Liver (tissue), 8 donors: ENCODE measurements at regions not wholly inside any gene's neighbourhood (a gene's known extent, or its start where the extent isn't known, plus 50 kb on each side); places are given as distances from the start of the nearest gene placed in this dataset.

ENCODE experiments used
- DNase-seq: peaks from one replicate; pipeline ENCODE4 v3.0.0-alpha.2; 2017; ENCODE audit warnings: low spot score
- H3K27ac ChIP-seq, 2 donors: one replicate each; pipeline ENCODE4 v1.7.0; 2013; ENCODE audit warnings: inconsistent platforms in 2 of 2, low read length in 2 of 2, control low read depth in 1 of 2, low read depth in 1 of 2, mild to moderate bottlenecking in 1 of 2
- H3K27me3 ChIP-seq, 4 donors: one replicate each; pipeline versions ENCODE4 v1.6.1 to v1.7.0; 2013; ENCODE audit warnings: low read length in 3 of 4, inconsistent platforms in 1 of 4, mild to moderate bottlenecking in 1 of 4, moderate library complexity in 1 of 4; ENCODE audit not compliant: control insufficient read depth in 4 of 4, insufficient read depth in 4 of 4
- H3K36me3 ChIP-seq, 4 donors: one replicate each; pipeline versions ENCODE4 v1.6.1 to v1.7.0; 2013; ENCODE audit warnings: low read length in 3 of 4, mild to moderate bottlenecking in 3 of 4, low read depth in 1 of 4, moderate library complexity in 1 of 4; ENCODE audit not compliant: control insufficient read depth in 4 of 4, insufficient read depth in 3 of 4
- H3K4me1 ChIP-seq, 4 donors: one replicate each; pipeline versions ENCODE4 v1.6.1 to v1.7.0; 2013; ENCODE audit warnings: low read length in 3 of 4, mild to moderate bottlenecking in 3 of 4, moderate library complexity in 1 of 4; ENCODE audit not compliant: control insufficient read depth in 4 of 4, insufficient read depth in 4 of 4
- H3K4me3 ChIP-seq, 3 donors: one replicate each; pipeline versions ENCODE4 v1.6.1 to v1.7.0; 2013; ENCODE audit warnings: low read length in 3 of 3, control low read depth in 1 of 3, low read depth in 1 of 3, mild to moderate bottlenecking in 1 of 3
- H3K9ac ChIP-seq, 2 donors: one replicate each; pipeline ENCODE4 v1.7.0; 2013; ENCODE audit warnings: low read length in 2 of 2, mild to moderate bottlenecking in 2 of 2, moderate library complexity in 2 of 2, control low read depth in 1 of 2, low read depth in 1 of 2
- H3K9me3 ChIP-seq, 4 donors: one replicate each; pipeline versions ENCODE4 v1.6.1 to v1.7.0; 2013; ENCODE audit warnings: low read length in 3 of 4; ENCODE audit not compliant: control insufficient read depth in 4 of 4
- ATF3 ChIP-seq: IDR thresholded peaks from 2 replicates; pipeline ENCODE4 v1.6.1; 2016; ENCODE audit warnings: antibody characterized with exemption
- CTCF ChIP-seq: fragments of 150-350 bp; IDR thresholded peaks from 2 replicates; pipeline ENCODE4 v1.5.1; 2017; ENCODE audit warnings: improper control_type of control experiment, low read depth, low read length; ENCODE audit not compliant: missing input control
- EGR1 ChIP-seq, 2 donors: IDR thresholded peaks; 2 replicates each; pipeline ENCODE4 v1.6.1; 2016 to 2018; ENCODE audit warnings: antibody characterized with exemption in 2 of 2, low read depth in 2 of 2
- FOXA1 ChIP-seq: IDR thresholded peaks from 2 replicates; pipeline ENCODE4 v1.6.1; 2016; ENCODE audit warnings: antibody characterized with exemption
- GABPA ChIP-seq, 2 donors: IDR thresholded peaks in 1 of 2; conservative IDR thresholded peaks in 1 of 2; 2 replicates each; pipeline ENCODE4 v1.6.1; 2016; ENCODE audit warnings: antibody characterized with exemption in 2 of 2, mild to moderate bottlenecking in 1 of 2, moderate library complexity in 1 of 2
- HNF4A ChIP-seq, 2 donors: conservative IDR thresholded peaks; 2 replicates each; pipeline ENCODE4 v1.6.1; 2016; ENCODE audit warnings: antibody characterized with exemption in 2 of 2, mild to moderate bottlenecking in 2 of 2
- HNF4G ChIP-seq: IDR thresholded peaks from 2 replicates; pipeline ENCODE4 v1.6.1; 2016; ENCODE audit warnings: antibody characterized with exemption
- MAX ChIP-seq: IDR thresholded peaks from 2 replicates; pipeline ENCODE4 v1.6.1; 2016; ENCODE audit warnings: antibody characterized with exemption
- NR2F2 ChIP-seq: IDR thresholded peaks from 2 replicates; pipeline ENCODE4 v1.6.1; 2016; ENCODE audit warnings: antibody characterized with exemption
- REST ChIP-seq: IDR thresholded peaks from 2 replicates; pipeline ENCODE4 v1.6.1; 2016; ENCODE audit warnings: antibody characterized with exemption, mild to moderate bottlenecking
- RXRA ChIP-seq, 2 donors: IDR thresholded peaks; 2 replicates each; pipeline ENCODE4 v1.6.1; 2017 to 2018; ENCODE audit warnings: antibody characterized with exemption in 2 of 2, mild to moderate bottlenecking in 1 of 2
- TAF1 ChIP-seq: conservative IDR thresholded peaks from 2 replicates; pipeline ENCODE4 v1.6.1; 2016; ENCODE audit warnings: antibody characterized with exemption, mild to moderate bottlenecking
- YY1 ChIP-seq: IDR thresholded peaks from 2 replicates; pipeline ENCODE4 v1.6.1; 2016; ENCODE audit warnings: antibody characterized with exemption, mild to moderate bottlenecking
- WGBS: extraction: QIAGEN DNeasy Blood & Tissue Kit; methylation state at CpG from one replicate; pipeline ENCODE4 v1.1.7; 2013; 5-methylcytosine and 5-hydroxymethylcytosine counted together
- donor health status: healthy.
- donor health status: healthy.
- donor health status: healthy.
- donor health status: healthy.
- donor health status: healthy.

- DNase-seq = no peak
- 92% methylated on average over 5 of the region's 5 CpGs for WGBS
- Histone ChIP-seq H3K4me3 (no peak overlapping the region), H3K4me1 (peaks cover 0 to 10% (median 6%) of the 10 kb centered on the region in 4 donors), H3K36me3 (no peaks in the 10 kb centered on the region), H3K27me3 (no peaks in the 10 kb centered on the region), H3K27ac (no peak overlapping the region), H3K9me3 (no peaks in the 10 kb centered on the region), H3K9ac (no peak overlapping the region)
- TF ChIP-seq ATF3 = no peak
- no peak for TF ChIP-seq FOXA1
- TF ChIP-seq RXRA (IDR thresholded peaks at IDR 0.05) = no peak
- no peak for TF ChIP-seq MAX
- no peak for TF ChIP-seq REST
- TF ChIP-seq HNF4A (conservative IDR thresholded peaks at IDR 0.05) = no peak
- no peak for TF ChIP-seq HNF4G
- no peak for TF ChIP-seq NR2F2
Observed at GRCh38 chr17:69605571-69605970, 191.1 kb downstream of the MAP2K6 start.

- WGBS = 79% methylated on average over 5 of the region's 5 CpGs
- TF ChIP-seq TAF1 (no peak), EGR1 (IDR thresholded peaks at IDR 0.05; ENCODE audit: low read depth in 2 of 2) (no peak), GABPA (IDR thresholded peaks at IDR 0.05 in 1 of 2, conservative IDR thresholded peaks at IDR 0.05 in 1 of 2) (no peak), RXRA (IDR thresholded peaks at IDR 0.05) (no peak), FOXA1 (no peak), YY1 (no peak), HNF4G (no peak), ATF3 (no peak), CTCF (no peak)
- Histone ChIP-seq H3K4me3 (no peak overlapping the region), H3K27me3 (no peaks in the 10 kb centered on the region), H3K36me3 (no peaks in the 10 kb centered on the region), H3K4me1 (peaks cover 0 to 10% (median 6%) of the 10 kb centered on the region in 4 donors), H3K9me3 (no peaks in the 10 kb centered on the region), H3K27ac (no peak overlapping the region), H3K9ac (no peak overlapping the region)
- DNase-seq = no peak
Observed at GRCh38 chr17:69606142-69606800, 191.8 kb downstream of the MAP2K6 start.
